MV-4-11 (cell line): ENCODE measurements at regions not wholly inside any gene's neighbourhood (a gene's known extent, or its start where the extent isn't known, plus 50 kb on each side); places are given as distances from the start of the nearest gene placed in this dataset.

ENCODE experiments used
- DNase-seq: peaks from one replicate; lab custom pipeline; 2025; lab: John Stamatoyannopoulos, UW

DNA sequence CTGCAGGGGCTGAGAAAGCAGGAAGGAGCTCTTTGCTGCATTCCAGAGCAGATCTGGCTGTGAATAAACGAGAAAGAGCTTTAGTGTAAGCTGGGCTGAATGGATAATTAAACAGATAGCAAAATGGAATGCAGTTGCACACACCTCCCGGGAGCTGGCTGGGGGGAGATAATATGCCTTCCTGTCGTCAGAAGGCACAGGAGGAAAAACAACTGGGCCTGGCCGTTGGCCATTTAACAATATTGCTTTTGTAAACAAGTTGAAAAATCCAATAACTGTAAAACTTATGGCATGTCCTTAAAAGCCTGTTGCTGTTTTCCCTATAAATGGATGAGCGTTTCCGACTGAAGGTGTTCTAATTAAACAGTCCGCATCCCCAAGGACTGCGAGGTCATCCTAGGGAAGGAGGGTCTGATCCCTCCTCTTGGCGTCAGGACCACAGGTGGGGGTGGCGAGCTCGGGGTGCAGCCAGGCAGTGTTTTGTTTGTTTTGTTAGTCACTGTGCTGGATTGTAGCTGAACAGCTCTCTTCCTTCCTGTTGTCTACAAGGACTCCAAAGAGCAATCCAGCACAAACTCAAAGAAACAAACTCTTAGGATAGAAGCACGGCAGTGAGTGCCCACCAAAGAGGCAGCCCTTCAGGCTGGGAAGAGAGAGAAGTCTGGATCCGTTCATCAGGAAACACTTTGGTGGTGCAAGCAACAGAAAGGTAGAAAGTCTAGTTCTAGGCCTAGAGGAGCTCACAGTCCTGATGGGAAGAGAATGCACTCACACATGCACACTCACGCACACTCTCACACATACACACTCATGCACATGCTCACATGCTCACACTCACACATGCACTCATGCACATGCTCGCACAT is 133.4 kb upstream of the SMAD3 start:
- DNase-seq, result no peak

DNA sequence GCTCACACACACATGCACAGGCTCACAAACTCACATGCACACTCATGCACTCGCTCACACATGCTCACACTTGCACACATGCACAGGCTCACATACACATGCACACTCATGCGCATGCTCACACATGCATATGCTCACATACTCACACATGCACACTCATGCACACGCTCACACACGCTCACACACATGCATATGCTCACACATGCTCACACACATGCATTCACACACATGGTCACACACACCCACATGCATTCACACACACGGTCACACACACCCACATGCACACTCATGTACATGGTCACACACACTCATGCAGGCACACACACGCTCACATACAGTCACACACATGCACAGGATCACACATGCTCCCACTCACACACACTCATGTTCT is 132.8 kb upstream of the SMAD3 start:
- DNase-seq, result no peak

DNA sequence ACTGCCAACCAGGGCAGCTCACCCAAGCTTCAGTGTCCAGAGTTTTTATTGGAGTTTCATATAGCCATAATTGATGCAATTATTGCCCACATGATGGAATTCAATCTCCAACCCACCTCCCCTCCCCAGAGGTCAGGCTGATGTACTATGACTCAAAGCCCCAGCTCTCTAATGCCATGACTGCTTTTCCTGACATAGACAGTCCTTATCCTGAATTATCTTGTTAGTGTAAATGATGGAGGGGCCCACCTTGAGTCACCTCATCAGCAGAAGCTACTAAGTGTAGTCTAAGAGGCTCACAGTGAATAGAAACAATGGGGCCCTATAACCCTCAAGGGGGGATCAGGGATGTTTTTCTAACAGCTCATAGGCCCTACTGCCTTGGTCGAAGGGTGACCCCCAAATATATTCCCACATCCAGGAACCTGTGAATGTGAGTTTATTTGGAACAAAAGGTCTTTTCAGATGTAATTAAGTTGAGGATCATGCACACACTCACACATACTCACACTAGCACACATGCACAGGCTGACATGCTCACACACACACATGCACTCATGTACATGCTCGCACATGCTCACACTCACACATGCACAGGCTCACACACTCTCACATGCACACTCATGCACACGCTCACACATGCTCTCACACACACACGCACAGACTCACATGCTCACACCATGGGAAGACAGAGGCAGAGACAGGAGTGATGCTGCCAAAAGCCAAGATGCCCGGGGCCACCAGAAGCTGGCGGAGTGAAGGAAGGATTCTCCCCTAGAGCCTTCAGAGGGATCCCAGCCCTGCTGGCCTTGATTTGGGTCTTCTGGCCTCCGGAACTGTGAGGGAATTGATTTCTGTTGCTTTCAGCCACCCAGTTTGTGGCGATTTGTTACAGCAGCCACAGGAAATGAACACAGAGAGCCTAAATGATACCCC is 131.2 kb upstream of the SMAD3 start:
- DNase-seq, result no peak

DNA sequence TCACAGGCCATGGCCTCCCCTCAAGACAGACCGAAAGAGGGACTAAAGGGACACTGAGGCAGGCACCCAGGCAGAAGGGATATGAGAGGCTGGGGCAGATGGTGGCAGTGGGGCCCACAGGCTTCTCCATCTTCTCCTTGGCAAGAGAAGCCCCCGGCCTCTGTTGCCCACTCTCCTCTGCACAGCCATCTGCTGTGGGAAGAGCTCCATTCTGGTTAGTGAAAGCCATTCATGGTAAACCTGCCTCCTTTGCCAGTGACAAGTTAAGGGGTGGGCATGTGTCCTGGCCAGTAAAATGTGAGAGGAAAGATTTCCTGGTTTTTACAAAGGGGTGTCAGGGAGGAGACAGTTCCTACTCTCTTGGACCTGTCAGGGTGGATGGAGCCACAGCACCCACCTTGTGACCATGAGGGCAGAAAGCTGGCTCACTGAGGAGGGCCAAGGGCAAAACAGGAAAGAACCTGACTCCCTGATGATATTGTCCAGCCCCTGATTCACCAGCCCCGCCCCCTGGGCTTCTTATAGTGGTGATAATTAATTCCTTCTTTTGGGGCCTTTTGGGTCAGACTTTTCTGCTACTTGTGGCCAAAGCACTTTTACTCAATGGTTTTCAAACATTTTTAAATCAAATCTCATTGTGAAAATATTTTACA is 130.4 kb upstream of the SMAD3 start:
- no peak for DNase-seq

DNA sequence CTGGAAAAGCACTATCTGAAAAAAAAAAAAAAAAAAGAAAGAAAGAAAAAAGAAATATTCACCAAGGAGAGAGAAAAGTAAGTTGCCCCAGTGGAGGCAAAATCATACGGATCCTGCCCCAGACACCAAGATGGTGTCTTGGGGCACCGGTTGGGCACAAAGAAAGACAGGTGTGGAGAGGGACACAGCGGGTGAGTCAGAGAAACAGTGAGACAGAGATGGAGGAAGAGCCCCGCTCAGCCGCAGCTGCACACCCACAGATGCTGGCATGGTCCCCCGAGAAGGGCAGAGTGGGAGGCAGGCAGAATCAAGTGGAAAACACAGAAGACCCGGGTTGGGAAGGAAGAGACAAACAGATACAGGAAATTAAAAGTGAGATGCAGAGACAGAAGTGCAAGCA is 129.7 kb upstream of the SMAD3 start:
- no peak for DNase-seq

DNA sequence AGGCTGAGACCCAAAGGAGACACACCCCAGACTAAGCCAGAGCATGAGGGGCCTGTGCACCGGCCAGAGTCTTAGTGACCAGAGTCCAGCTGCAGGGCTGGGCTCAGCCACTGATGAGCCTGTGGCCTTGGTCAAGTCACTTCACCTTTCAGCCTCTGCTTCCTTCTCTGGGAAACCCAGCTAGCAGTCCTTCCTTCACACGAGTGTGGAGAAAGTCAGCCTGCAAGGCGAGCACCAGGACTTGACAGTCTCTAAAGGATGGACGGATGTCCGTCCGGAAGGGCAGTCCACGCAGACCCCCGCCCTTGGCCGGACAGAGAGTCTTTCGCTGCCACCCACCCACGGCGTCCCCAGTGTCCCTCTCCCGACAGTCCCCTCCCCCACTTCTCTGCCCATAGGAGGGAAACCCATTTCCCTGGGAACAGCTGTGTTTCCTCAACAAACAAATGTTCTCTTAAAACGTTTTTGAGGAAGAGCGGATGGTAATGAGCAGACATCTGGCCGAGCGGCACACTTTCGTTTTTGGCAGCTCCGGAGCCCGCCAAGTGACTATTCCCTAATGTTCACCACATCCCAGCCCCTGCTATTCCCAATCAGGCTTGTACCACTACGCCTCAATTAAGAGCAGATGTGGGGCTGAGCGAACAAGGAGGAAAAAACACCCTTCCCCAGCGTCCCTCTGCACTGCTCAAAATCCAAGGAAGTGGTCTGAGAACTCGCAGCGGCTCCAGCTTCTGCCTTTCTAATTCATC is 129.1 kb upstream of the SMAD3 start:
- no peak for DNase-seq

DNA sequence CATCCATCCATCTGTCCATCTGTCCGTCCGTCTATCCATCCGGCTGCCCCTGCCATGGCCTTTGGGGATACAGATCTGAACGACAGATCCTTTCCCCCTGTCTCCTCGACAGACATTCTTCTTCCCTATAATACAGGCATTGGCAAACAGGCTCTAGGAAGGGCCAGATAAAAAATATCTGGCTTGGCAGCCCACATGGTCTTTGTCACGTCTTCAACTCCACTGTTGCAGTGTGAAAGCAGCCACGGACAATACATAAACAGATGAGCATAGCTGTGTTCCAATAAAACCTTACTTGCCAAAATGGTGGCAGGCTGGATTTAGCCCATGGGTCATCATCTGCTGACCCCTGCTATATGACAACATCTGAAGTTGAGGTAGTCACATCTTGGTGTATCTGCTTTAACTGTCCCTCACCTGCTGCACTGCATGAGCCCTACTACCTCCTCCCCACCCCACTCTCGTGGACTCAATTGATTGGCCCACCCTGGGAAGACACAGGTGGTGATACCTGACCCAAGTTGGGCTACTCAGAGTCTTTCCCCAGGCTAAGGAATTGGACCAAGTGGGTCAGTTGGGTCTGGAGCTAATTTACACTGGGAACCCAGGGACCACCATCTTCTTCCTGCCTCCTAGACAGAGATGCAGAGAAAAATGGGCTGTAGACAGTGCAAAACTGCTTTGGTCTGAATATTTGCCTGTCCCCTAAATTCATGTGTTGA is 128.4 kb upstream of the SMAD3 start:
- no peak for DNase-seq

DNA sequence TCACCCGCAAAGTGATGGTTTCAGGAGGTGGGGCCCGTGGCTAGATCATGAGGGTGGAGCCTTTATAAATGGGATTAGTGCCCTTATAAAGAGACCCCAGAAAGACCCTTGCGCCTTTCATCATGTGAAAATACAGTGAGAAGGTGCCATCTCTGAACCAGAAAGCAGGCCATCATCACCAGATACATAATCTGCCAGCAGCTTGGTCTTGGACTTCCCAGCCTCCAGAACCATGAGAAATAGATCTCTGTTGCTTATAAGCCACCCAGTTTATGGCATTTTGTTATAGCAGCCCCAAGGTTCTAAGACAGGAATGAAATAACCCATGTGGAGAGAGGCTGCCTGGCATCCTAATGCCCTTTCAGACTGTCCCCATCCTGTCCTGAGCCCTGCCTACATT is 127.8 kb upstream of the SMAD3 start:
- DNase-seq, result no peak

DNA sequence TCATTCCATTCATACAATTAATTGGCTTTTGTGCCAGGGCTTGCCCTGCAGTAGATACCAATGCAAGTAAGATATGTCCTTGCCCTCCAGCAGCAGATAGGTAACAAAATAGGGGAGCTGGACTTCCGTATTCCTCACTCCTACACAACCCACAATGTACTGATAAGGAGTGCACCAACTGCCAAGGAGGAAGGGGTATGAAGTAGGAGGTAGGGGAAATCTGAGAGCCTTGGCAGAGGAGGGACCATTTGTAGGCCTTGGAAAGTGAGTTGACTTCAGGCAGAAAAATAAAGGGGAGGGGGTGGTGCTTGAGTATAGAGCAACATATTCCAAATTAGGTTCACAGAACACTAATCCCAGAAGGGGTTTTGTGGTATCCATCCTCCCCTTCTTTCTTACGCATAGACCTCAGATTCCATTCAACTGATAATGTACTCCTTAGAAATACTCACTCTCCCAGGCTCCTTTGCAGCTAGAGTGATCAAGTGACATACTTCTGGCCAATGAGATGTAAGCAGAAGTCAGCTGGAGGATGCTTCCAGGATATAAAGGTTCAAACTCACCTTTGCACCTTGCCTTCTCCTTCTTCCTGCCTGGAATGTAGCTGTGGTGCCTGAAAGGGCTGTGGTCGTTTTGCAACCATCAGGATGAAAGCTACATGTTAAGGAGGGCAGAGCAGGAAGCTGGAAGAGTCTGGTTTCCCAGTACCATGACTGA is 127.1 kb upstream of the SMAD3 start:
- DNase-seq, result no peak

DNA sequence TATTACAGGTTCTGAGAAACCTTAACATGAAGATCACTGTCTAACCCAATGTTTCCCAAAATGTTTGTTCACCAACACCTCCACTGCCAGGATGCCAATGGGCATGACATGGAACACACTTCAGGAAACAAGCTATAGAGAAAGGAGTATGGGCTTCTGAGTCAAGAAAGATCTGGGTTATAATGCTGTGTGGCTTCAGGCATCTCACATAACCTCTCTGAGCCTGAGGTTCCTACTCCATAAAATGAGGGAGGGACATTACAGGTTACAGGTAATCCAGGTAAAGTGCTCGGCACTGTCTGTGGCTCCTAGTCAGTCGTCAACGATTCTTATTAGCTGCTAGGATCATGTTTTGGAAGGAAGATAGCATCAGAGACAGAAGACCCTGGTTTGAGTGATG is 126.4 kb upstream of the SMAD3 start:
- DNase-seq, result no peak

DNA sequence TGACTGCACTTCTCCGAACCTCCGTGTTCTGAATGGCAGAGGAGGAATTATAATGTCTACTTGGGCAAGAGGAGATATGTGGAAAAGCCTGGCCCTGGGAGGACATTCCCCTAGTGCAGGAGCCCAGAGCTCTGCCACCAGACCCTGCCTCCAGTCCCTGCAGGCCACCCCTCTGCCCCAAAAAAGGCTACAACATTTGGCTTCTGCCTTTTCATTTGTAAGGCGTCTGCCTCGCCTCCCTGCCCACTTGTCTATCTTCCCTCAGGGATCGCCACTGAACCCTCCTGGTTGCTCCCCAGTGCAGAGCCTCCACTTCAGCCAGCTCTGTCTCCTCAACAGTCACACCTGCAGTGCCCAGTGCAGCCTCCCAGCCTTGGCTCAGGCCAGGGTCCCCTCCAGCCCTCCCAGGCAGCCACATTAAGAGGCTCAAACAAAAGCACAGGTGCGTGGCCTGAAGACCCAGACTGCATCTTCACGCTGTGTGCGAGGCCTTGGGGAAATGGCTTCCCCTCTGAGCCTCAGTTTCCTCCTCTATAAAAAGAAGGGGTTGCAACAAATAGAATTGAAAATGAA is 125.9 kb upstream of the SMAD3 start:
- DNase-seq, result no peak

DNA sequence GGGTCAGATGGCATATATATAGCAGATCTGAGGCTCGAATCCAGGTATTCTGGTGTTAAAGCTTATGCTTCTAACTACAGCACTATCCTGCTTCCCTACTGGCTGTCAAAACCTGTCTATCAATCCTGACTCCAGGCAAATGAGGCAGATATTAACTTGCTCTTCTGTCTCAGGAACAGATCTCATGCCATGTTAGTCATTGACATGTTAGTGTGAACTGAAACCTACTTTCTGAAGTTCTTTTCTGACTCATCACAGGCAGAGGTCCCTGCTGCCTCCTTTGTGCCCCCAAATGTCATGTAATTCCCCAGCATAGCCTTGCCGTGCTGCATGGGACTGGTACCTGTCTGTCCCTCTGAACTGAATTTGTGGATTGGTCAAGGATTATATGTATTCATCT is 125.0 kb upstream of the SMAD3 start:
- peak; percentile 11 for DNase-seq

DNA sequence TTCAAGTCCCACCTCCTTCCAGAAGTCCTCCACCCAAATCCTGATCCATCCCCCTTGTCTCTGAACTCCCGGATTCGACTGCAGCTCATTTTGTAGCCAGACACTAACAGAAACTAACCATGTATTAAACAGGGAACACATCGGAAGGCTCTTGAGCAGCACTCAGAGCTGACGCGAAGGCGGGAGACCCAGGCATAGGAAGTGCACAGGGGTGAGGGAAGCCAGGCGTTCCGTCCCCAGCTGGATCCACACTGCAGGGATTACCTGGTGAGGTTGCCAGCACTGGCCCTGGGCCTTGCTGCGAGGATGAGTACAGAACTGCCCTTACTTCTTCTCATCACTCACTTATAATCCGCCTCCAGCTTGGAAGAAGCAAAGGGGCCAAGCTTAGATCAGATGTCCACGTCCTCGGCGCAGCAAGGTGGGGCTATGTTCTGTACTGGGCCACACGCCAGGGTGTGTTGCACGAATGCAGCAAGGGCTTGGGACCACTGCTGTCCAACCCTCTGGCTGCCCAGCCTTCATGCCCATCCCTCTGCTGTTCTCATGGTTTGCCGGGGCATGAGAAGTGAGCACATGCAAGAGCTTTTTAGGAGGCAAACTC is 124.2 kb upstream of the SMAD3 start:
- DNase-seq, result no peak

DNA sequence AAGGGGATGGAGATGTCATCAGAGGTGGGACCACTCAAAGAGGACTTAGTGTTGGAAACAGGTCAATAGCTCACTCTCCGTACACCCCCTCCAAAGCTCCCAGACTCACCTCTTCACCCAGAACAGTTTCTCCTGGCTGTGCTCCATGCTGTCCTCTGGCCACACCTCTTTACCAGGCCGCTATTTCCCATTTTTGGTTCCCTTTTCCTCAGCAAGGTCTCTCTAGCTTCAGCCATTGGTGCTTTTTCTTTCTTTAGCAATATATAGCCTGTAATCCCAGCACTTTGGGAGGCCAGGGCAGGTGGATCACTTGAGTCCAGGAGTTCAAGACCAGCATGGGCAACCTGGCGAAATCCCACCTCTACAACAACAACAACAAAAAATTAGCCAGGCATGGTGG is 123.6 kb upstream of the SMAD3 start:
- peak; percentile 61 for DNase-seq

DNA sequence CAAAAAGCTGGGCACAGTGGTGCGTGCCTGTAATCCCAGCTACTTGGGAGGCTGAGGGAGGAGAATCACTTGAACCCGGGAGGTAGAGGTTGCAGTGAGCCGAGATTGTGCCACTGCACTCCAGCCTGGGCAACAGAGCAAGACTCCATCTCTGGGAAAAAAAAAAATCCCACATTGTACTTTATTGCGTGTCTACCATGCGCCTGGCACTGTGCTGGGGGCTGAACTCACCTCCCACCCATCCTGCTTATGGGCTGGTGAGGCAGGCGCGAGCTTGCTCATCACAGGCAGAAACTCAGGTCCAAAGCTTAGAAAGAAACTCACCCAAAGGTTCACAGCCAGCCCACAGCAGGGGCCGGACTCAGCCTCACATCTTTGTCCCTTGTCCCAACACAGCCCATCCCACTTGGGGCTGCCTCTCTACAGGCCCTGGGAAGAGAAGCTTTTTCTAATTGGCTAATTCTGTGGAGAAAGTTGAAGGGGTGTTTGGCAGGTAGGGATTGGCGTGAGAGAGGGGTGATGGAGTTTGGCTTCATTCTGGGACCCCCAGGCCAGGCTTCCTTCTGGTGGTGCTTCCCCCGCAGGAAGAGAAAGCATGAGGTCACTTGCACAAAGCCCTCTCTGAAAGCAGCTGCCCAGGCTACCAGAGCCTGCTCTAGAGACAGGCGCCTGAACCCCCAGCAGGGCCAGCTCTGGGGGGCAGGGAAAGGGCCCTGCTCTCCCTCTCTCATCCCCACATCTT is 122.6 kb upstream of the SMAD3 start:
- DNase-seq, result no peak

DNA sequence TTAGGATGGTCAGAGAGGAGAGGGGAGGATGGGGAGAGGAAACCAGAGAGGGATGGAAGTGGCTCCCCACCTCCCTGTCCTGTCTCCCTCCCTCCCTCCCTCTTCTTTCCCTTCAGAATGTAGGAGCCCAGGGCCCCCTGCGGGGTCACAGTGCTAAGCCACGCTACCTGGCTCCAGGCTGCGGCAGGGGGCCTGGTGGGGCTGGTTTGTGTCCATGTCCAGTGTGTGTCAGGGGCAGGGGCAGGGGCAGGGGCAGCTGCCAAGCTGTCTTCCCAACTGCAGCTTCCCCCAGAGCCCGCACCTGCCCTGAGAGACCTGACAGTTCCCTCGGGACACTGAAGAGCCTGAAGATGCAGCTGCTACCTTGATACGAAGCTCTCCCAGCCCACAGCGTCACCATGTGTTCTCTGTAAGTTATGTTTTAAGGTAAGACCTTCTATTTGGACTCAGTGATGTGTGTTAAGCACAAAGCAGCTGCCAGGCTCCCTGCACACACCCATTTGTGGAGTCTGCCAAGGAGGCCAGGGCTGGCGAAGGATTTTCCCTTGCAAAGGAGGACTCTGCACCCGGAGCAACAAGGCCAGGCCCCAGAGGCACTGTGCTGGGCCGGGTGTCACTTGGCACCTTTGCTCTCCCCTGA is 121.8 kb upstream of the SMAD3 start:
- DNase-seq, result no peak

DNA sequence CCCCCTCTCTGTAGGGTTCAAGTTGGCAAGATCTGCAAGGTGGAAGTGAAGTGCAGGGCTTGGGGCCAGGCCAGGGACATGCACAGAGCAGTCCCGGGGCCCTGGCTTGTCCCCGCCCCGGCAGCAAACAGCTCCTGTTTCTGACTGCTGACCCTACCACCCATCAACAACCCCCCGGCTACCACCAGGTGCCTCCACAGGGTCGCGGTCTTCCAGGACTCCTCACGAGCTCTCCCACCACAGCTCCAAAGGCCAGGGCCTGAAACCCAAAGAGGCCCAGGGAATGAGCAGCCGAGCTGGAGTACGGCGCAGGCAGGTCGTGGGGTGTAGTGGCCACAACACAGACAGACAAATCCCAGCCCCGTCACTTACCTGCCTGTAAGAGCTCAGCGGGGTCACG is 121.3 kb upstream of the SMAD3 start:
- DNase-seq, result no peak

DNA sequence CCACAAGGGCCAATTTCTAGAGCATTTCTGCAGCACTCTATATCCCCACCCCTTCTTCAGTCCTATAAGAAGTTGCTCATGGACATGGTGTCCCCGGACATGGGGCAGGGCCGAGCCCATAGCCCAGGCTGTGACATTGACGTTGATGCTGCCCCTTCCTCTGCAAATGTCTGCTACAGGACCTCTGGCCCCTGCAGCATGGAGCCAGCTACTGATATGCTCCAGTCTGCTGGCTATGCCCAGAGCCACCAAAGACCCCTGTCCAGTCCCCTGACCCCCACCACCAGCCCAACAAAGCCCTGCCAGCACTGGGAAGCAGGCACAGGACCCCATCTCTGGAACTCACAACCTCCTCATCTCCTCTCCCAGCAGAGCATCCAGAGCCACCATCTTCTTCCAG is 120.1 kb upstream of the SMAD3 start:
- DNase-seq, result no peak

DNA sequence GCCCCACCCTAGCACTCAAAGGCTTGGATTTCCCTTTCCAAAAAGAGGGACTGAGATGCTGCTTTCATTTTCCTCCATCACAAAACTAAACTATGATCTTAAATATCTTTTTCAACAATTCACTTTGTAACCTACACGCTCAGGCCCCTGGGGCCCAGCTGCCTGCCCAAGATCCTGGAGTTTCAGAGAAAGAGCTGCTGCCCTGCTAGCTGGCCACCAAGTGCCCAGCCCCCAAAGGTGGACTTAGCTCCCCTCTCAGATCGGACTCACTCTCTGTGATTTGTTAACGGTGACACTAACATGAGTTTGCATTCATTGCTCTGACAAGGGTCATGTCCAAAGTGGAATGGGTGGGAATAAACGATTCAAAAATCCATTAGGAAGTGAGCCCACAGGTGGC is 119.6 kb upstream of the SMAD3 start:
- DNase-seq, result no peak
